GM18498 (cell line): ENCODE measurements at regions not wholly inside any gene's neighbourhood (a gene's known extent, or its start where the extent isn't known, plus 50 kb on each side); places are given as distances from the start of the nearest gene placed in this dataset.

Source experiments
- ATAC-seq: cut with Tn5 transposase; IDR thresholded peaks from one replicate; pipeline ENCODE4 v1.9.1; 2021; ENCODE audit warnings: mild to moderate bottlenecking, moderate library complexity; ENCODE audit not compliant: unreplicated experiment

GRCh38 chr13:47211106-47211505 is 314.3 kb upstream of the HTR2A start:
- ATAC-seq = no peak

- no peak for ATAC-seq
These were observed 309.3 kb upstream of the HTR2A start for GRCh38 chr13:47206111-47206510.

- ATAC-seq = no peak
These were observed 293.9 kb upstream of the HTR2A start for GRCh38 chr13:47190696-47191305.

- no peak for ATAC-seq
These were observed 291.9 kb upstream of the HTR2A start for GRCh38 chr13:47188802-47189201.

- ATAC-seq = no peak
These were observed 289.6 kb upstream of the HTR2A start for GRCh38 chr13:47186471-47186870.

- ATAC-seq = no peak
These were observed 287.5 kb upstream of the HTR2A start for GRCh38 chr13:47184321-47184720.

GRCh38 chr13:47179321-47179720 is 282.5 kb upstream of the HTR2A start:
- no peak for ATAC-seq

GRCh38 chr13:47178090-47178950 is 281.5 kb upstream of the HTR2A start:
- no peak for ATAC-seq

- ATAC-seq = no peak
These were observed 278.5 kb upstream of the HTR2A start for GRCh38 chr13:47175172-47175866.

GRCh38 chr13:47170971-47171370 is 274.1 kb upstream of the HTR2A start:
- ATAC-seq = no peak

GRCh38 chr13:47168618-47169017 is 271.8 kb upstream of the HTR2A start:
- ATAC-seq = no peak

GRCh38 chr13:47168066-47168465 is 271.2 kb upstream of the HTR2A start:
- ATAC-seq = no peak

GRCh38 chr13:47166336-47166735 is 269.5 kb upstream of the HTR2A start:
- ATAC-seq = no peak

- ATAC-seq = no peak
These were observed 263.1 kb upstream of the HTR2A start for GRCh38 chr13:47159853-47160550.

- ATAC-seq = no peak
These were observed 261.7 kb upstream of the HTR2A start for GRCh38 chr13:47158593-47158992.

GRCh38 chr13:47148543-47148942 is 251.7 kb upstream of the HTR2A start:
- no peak for ATAC-seq

- ATAC-seq = no peak
These were observed 250.9 kb upstream of the HTR2A start for GRCh38 chr13:47147812-47148119.

- peak; percentile 96 for ATAC-seq
These were observed 250.3 kb upstream of the HTR2A start for GRCh38 chr13:47146991-47147811.

- no peak for ATAC-seq
These were observed 249.3 kb upstream of the HTR2A start for GRCh38 chr13:47146136-47146535.

GRCh38 chr13:47144782-47145181 is 247.9 kb upstream of the HTR2A start:
- ATAC-seq = no peak

GRCh38 chr13:47142105-47142504 is 245.3 kb upstream of the HTR2A start:
- ATAC-seq = no peak
